ENCODE measurements at regions not wholly inside any gene's neighbourhood (a gene's known extent, or its start where the extent isn't known, plus 50 kb on each side); places are given as distances from the start of the nearest gene placed in this dataset.
"Not testable (repeated sequence)": the region's sequence is repeated elsewhere in the genome, so short reads cannot be mapped to it uniquely, and the experiment has no call there.

GRCh38 chrX:117610806-117611205 lies 505.8 kb downstream of the KLHL13 start:
- 31% methylated on average over 3 of the region's 3 CpGs for WGBS (ENCODE audit: insufficient coverage)
- no peaks in the 10 kb centered on the region for H3K27me3 ChIP-seq (ENCODE audit: control insufficient read depth, insufficient read depth, low read length)
- no peak overlapping the region for H3K4me3 ChIP-seq (ENCODE audit: low read depth, low read length)
- no peak overlapping the region for H3K27ac ChIP-seq (ENCODE audit: low read depth, low read length)
- no peaks in the 10 kb centered on the region for H3K36me3 ChIP-seq (ENCODE audit: control insufficient read depth, insufficient read depth, low read length)
- no peaks in the 10 kb centered on the region for H3K9me3 ChIP-seq (ENCODE audit: control insufficient read depth, insufficient read depth, low read length)
- DNase-seq (ENCODE audit: low read depth in 4 of 6, low spot score in 6 of 6) = peak in 2 of 6 donors; percentile 10 to 14
- H3K4me1 ChIP-seq (ENCODE audit: control insufficient read depth, insufficient read depth, low read length) = no peaks in the 10 kb centered on the region

- Histone ChIP-seq H3K9me3 (ENCODE audit: control insufficient read depth, insufficient read depth, low read length) (no peaks in the 10 kb centered on the region), H3K4me3 (ENCODE audit: low read depth, low read length) (no peak overlapping the region), H3K27me3 (ENCODE audit: control insufficient read depth, insufficient read depth, low read length) (no peaks in the 10 kb centered on the region), H3K27ac (ENCODE audit: low read depth, low read length) (no peak overlapping the region), H3K4me1 (ENCODE audit: control insufficient read depth, insufficient read depth, low read length) (no peaks in the 10 kb centered on the region), H3K36me3 (ENCODE audit: control insufficient read depth, insufficient read depth, low read length) (no peaks in the 10 kb centered on the region)
- WGBS (ENCODE audit: insufficient coverage) = 67% methylated on average over 1 of the region's 3 CpGs
- no peak for DNase-seq (ENCODE audit: low read depth in 4 of 6, low spot score in 6 of 6)
Measured at GRCh38 chrX:117610049-117610448, 506.6 kb downstream of the KLHL13 start.

GRCh38 chrX:117607561-117607960 lies 509.0 kb downstream of the KLHL13 start:
- H3K4me3 ChIP-seq (ENCODE audit: low read depth, low read length) = no peak overlapping the region
- H3K4me1 ChIP-seq (ENCODE audit: control insufficient read depth, insufficient read depth, low read length) = no peaks in the 10 kb centered on the region
- no peaks in the 10 kb centered on the region for H3K36me3 ChIP-seq (ENCODE audit: control insufficient read depth, insufficient read depth, low read length)
- no peaks in the 10 kb centered on the region for H3K9me3 ChIP-seq (ENCODE audit: control insufficient read depth, insufficient read depth, low read length)
- no peaks in the 10 kb centered on the region for H3K27me3 ChIP-seq (ENCODE audit: control insufficient read depth, insufficient read depth, low read length)
- peak in 2 of 6 donors; percentile 3 to 15 for DNase-seq (ENCODE audit: low read depth in 4 of 6, low spot score in 6 of 6)
- no peak overlapping the region for H3K27ac ChIP-seq (ENCODE audit: low read depth, low read length)

DNA sequence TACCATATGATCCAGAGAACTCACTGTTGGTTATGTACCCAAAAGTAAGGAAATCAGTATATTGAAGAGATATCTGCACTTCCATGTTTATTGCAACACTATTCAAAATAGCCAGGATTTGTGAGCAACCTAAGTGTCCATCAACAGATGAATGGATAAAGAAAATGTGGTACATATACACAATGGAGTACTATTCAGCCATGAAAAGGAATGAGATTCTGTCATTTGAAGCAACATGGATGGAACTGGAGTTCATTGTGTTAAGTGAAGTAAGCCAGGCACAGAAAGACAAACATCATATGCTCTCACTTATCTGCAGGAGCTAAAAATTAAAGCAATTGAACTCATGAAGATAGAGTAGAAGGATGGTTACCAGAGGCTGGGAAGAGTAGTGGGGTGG lies 510.5 kb downstream of the KLHL13 start:
- not testable (repeated sequence) for H3K27me3 ChIP-seq (ENCODE audit: control insufficient read depth, insufficient read depth, low read length); H3K27ac ChIP-seq (ENCODE audit: low read depth, low read length); H3K9me3 ChIP-seq (ENCODE audit: control insufficient read depth, insufficient read depth, low read length); H3K36me3 ChIP-seq (ENCODE audit: control insufficient read depth, insufficient read depth, low read length); H3K4me1 ChIP-seq (ENCODE audit: control insufficient read depth, insufficient read depth, low read length); DNase-seq (ENCODE audit: low read depth in 4 of 6, low spot score in 6 of 6); H3K4me3 ChIP-seq (ENCODE audit: low read depth, low read length)

- Histone ChIP-seq H3K4me3 (ENCODE audit: low read depth, low read length) (no peak overlapping the region), H3K36me3 (ENCODE audit: control insufficient read depth, insufficient read depth, low read length) (no peaks in the 10 kb centered on the region), H3K27me3 (ENCODE audit: control insufficient read depth, insufficient read depth, low read length) (no peaks in the 10 kb centered on the region), H3K27ac (ENCODE audit: low read depth, low read length) (no peak overlapping the region), H3K4me1 (ENCODE audit: control insufficient read depth, insufficient read depth, low read length) (no peaks in the 10 kb centered on the region), H3K9me3 (ENCODE audit: control insufficient read depth, insufficient read depth, low read length) (peaks cover 1% of the 10 kb centered on the region)
- DNase-seq (ENCODE audit: low read depth in 4 of 6, low spot score in 6 of 6) = peak in 1 of 6 donors; percentile 22
Measured at GRCh38 chrX:117570160-117570559, 546.5 kb downstream of the KLHL13 start.

DNA sequence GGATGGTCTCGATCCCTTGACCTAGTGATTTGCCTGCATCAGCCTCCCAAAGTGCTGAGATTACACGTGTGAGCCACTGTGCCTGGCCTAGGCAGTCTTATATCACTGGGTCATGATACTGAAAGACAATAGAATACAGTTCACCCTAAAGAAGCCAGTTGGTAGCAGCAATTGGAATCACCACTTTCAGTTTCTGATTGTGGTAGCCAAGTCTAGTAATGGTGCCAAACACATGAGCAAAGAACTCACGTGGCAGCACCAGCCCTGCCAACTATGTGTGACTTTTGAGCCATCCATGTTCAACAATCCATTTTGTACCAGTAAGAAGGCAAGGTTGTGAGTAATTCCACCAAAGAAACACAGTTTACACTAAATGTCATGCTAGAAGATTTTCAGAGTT lies 548.4 kb downstream of the KLHL13 start:
- no peak for DNase-seq (ENCODE audit: low read depth in 4 of 6, low spot score in 6 of 6)
- Histone ChIP-seq H3K27ac (ENCODE audit: low read depth, low read length) (no peak overlapping the region), H3K4me1 (ENCODE audit: control insufficient read depth, insufficient read depth, low read length) (no peaks in the 10 kb centered on the region), H3K36me3 (ENCODE audit: control insufficient read depth, insufficient read depth, low read length) (no peaks in the 10 kb centered on the region), H3K4me3 (ENCODE audit: low read depth, low read length) (no peak overlapping the region), H3K27me3 (ENCODE audit: control insufficient read depth, insufficient read depth, low read length) (no peaks in the 10 kb centered on the region), H3K9me3 (ENCODE audit: control insufficient read depth, insufficient read depth, low read length) (peaks cover 1% of the 10 kb centered on the region)
- WGBS (ENCODE audit: insufficient coverage) = 74% methylated on average over 2 of the region's 3 CpGs

GRCh38 chrX:117543885-117544284 lies 572.7 kb downstream of the KLHL13 start:
- Histone ChIP-seq H3K27me3 (ENCODE audit: control insufficient read depth, insufficient read depth, low read length) (no peaks in the 10 kb centered on the region), H3K9me3 (ENCODE audit: control insufficient read depth, insufficient read depth, low read length) (no peaks in the 10 kb centered on the region), H3K27ac (ENCODE audit: low read depth, low read length) (no peak overlapping the region), H3K4me1 (ENCODE audit: control insufficient read depth, insufficient read depth, low read length) (no peaks in the 10 kb centered on the region), H3K4me3 (ENCODE audit: low read depth, low read length) (no peak overlapping the region), H3K36me3 (ENCODE audit: control insufficient read depth, insufficient read depth, low read length) (no peaks in the 10 kb centered on the region)
- WGBS (ENCODE audit: insufficient coverage) = no CpG with 5 or more reads among the region's 3 CpGs
- no peak for DNase-seq (ENCODE audit: low read depth in 4 of 6, low spot score in 6 of 6)

DNA sequence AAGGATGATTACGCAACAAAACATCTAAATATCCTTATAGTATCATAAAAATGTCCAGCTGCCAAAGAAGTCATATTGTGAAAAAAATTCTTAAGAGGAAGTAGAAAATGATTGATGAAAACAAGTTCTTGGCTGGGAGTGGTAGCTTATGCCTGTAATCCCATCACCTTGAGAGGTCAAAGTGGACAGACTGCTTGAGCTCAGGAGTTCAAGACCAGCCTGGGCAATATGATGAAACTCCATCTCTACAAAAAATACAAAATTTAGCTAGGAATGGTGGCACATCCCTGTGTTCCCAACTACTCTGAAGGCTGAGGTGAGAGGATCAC lies 577.6 kb downstream of the KLHL13 start:
- no peaks in the 10 kb centered on the region for H3K9me3 ChIP-seq (ENCODE audit: control insufficient read depth, insufficient read depth, low read length)
- peak overlapping the region; percentile 10 for H3K27ac ChIP-seq (ENCODE audit: low read depth, low read length)
- no peaks in the 10 kb centered on the region for H3K27me3 ChIP-seq (ENCODE audit: control insufficient read depth, insufficient read depth, low read length)
- H3K4me1 ChIP-seq (ENCODE audit: control insufficient read depth, insufficient read depth, low read length) = no peaks in the 10 kb centered on the region
- H3K4me3 ChIP-seq (ENCODE audit: low read depth, low read length) = no peak overlapping the region
- no CpG with 5 or more reads among the region's 1 CpG for WGBS (ENCODE audit: insufficient coverage)
- DNase-seq (ENCODE audit: low read depth in 4 of 6, low spot score in 6 of 6) = no peak
- no peaks in the 10 kb centered on the region for H3K36me3 ChIP-seq (ENCODE audit: control insufficient read depth, insufficient read depth, low read length)

DNA sequence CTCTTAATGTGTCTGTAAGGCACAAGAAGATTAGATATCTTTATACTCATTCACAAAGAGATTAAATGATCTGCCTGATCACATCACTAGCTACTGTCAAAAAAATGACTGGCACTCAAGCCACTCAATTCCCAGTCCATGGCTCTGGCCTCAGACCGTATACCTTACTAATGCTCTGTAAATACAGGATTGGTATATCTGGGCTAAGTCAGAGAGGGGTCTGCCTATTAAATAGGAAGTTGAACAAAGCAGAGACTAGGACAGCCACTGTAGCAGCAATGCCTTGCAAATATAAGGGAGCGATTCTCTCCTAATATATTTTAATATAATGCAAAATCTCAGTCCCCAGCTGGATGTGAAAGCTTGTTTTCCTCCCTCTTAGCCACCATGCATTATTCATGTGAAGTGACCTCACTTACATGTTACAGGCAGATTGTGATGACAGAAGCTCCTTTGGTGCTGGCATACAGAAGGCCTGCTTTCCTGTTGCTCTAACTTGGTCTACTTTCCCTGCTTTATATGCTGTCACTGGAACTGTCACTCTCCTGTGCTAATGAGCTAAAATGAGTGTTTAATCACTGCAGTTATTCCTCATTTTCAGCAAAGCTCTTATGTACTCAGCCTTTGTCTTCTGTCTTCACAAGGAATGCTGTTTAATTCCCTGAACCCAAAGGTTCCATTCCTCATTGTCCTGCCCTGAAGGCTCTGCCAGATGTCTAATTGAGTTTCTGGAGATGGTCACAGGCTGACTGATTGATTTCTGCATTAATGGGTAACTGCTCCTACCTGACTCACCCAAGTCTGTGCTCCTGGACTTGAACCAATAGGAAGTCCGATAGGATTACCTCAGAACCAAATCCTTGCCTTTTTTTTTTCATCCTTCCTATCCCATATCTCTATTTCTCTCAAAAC lies 578.2 kb downstream of the KLHL13 start:
- no peaks in the 10 kb centered on the region for H3K27me3 ChIP-seq (ENCODE audit: control insufficient read depth, insufficient read depth, low read length)
- DNase-seq (ENCODE audit: low read depth in 4 of 6, low spot score in 6 of 6) = peak in 2 of 6 donors; percentile 45 to 86
- no peaks in the 10 kb centered on the region for H3K36me3 ChIP-seq (ENCODE audit: control insufficient read depth, insufficient read depth, low read length)
- H3K4me1 ChIP-seq (ENCODE audit: control insufficient read depth, insufficient read depth, low read length) = no peaks in the 10 kb centered on the region
- H3K9me3 ChIP-seq (ENCODE audit: control insufficient read depth, insufficient read depth, low read length) = no peaks in the 10 kb centered on the region
- peak overlapping the region; percentile 10 for H3K27ac ChIP-seq (ENCODE audit: low read depth, low read length)
- 40% methylated on average over 1 of the region's 3 CpGs for WGBS (ENCODE audit: insufficient coverage)
- no peak overlapping the region for H3K4me3 ChIP-seq (ENCODE audit: low read depth, low read length)

GRCh38 chrX:117532339-117532738 lies 584.3 kb downstream of the KLHL13 start:
- Histone ChIP-seq H3K27me3 (ENCODE audit: control insufficient read depth, insufficient read depth, low read length) (no peaks in the 10 kb centered on the region), H3K27ac (ENCODE audit: low read depth, low read length) (no peak overlapping the region), H3K4me1 (ENCODE audit: control insufficient read depth, insufficient read depth, low read length) (no peaks in the 10 kb centered on the region), H3K36me3 (ENCODE audit: control insufficient read depth, insufficient read depth, low read length) (no peaks in the 10 kb centered on the region), H3K4me3 (ENCODE audit: low read depth, low read length) (no peak overlapping the region), H3K9me3 (ENCODE audit: control insufficient read depth, insufficient read depth, low read length) (no peaks in the 10 kb centered on the region)
- no peak for DNase-seq (ENCODE audit: low read depth in 4 of 6, low spot score in 6 of 6)

Data from spinal cord (tissue), 9 donors.